ENCODE measurements at regions not wholly inside any gene's neighbourhood (a gene's known extent, or its start where the extent isn't known, plus 50 kb on each side); places are given as distances from the start of the nearest gene placed in this dataset.
"Not testable (repeated sequence)": the region's sequence is repeated elsewhere in the genome, so short reads cannot be mapped to it uniquely, and the experiment has no call there.

DNA sequence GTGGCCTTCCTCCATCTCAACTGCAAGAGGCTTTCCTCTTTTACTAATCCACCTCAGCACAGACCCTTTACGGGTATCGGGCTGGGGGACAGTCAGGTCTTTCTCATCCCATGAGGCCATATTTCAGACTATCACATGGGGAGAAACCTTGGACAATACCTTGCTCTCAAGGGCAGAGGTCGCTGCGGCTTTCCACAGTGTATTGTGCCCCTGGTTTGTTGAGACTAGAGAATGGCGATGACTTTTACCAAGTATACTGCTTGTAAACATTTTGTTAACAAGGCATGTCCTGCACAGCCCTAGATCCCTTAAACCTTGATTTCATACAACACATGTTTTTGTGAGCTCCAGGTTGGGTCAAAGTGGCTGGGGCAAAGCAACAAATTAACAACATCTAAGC lies 220.2 kb downstream of the ADRA2C start:
- TF ChIP-seq, protein P1, sequence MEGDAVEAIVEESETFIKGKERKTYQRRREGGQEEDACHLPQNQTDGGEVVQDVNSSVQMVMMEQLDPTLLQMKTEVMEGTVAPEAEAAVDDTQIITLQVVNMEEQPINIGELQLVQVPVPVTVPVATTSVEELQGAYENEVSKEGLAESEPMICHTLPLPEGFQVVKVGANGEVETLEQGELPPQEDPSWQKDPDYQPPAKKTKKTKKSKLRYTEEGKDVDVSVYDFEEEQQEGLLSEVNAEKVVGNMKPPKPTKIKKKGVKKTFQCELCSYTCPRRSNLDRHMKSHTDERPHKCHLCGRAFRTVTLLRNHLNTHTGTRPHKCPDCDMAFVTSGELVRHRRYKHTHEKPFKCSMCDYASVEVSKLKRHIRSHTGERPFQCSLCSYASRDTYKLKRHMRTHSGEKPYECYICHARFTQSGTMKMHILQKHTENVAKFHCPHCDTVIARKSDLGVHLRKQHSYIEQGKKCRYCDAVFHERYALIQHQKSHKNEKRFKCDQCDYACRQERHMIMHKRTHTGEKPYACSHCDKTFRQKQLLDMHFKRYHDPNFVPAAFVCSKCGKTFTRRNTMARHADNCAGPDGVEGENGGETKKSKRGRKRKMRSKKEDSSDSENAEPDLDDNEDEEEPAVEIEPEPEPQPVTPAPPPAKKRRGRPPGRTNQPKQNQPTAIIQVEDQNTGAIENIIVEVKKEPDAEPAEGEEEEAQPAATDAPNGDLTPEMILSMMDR (conservative IDR thresholded peaks at IDR 0.05) = 0 out of 2 replicates have a peak, but pooled peaks have one; percentile 3
- H3K27ac ChIP-seq = not testable (repeated sequence)

DNA sequence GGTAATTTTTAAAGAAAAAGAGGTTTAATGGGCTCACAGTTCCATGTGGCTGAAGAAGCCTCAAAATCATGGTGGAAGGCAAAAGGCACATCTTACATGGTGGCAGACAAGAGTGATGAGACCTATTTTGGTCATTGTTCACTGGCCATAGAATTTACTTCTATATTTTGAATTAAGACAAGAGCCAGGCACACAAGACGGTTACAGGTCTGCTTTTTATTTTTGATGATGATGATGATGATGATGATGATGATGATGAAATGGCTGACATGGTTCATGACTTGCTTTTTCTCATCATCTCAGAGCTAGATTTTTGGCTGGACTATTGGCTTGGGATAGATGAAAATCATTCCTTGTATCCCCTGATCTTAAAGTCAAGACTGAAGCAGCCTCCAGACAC lies 229.3 kb downstream of the OTOP1 start:
- not testable (repeated sequence) for H3K27ac ChIP-seq

DNA sequence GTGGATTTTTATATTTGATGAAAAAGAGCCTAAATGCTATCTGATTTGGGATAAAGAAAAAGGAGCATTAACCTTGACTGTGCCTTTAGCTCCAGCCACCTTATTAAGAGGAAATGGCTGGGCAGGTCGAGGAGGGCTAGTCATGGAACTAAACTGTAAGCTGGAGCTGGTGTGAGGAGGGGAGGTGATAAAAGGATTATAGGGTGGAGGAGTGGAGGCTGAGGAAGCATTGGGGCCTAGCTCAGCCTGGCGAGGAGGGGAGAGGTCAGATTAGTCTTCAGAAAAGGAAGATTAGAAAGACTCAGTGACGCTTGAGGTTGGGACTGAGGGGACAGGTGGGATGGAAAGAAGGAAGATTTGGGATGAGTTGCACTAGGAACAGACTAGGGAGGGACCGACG lies 222.7 kb downstream of the OTOP1 start:
- H3K27ac ChIP-seq = not testable (repeated sequence)

DNA sequence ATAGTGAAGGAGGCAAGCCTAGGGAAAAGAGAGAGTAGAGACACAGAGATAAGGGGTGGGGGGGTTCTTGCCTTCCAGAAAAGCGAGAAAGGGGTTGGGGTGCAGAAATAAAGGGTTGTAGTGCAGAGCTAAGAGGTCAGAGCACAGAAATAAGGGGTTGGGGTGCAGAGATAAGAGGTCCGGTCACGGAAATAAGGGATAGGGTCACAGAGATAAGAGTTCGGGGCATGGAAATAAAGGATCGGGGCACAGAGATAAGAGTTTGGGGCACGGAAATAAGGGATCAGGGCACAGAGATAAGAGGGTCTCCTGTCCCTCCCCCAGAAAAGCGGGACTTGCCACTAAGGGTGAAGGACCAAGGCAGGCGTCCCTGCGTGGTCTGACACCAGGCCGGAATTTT lies 222.0 kb downstream of the OTOP1 start:
- H3K27ac ChIP-seq = not testable (repeated sequence)

DNA sequence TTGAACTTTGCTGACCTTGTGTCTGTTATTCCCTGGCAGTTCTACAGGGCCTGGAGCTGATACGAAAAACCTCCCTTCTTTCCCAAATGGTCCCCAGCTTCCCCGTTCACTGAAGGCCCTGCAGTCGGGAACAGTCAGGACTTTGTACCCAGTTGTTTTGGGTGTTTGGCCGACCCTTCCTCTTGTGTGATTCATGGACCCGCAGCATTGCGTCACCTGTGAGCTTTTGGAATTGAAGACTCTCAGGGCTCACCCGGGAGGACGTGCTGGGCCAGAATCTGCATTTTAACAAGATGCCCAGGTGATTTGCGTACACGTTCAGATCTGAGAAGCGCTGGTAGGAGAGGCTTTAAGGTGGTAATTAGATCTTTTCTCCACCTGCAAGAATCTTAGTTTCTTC lies 220.4 kb downstream of the OTOP1 start:
- not testable (repeated sequence) for H3K27ac ChIP-seq

DNA sequence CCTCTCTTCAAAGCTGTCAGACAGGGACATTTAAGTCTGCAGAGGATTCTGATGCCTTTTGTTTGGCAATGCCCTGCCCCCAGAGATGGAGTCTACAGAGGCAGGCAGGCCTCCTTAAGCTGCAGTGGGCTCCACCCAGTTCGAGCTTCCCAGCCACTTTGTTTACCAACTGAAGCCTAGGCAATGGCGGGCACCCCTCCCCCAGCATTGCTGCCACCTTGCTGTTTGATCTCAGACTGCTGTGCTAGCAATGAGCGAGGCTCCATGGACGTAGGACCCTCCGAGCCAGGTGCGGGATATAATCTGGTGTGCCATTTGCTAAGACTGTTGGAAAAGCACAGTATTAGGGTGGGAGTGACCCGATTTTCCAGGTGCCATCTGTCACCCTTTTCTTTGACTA lies 207.7 kb downstream of the OTOP1 start:
- H3K27ac ChIP-seq = not testable (repeated sequence)

DNA sequence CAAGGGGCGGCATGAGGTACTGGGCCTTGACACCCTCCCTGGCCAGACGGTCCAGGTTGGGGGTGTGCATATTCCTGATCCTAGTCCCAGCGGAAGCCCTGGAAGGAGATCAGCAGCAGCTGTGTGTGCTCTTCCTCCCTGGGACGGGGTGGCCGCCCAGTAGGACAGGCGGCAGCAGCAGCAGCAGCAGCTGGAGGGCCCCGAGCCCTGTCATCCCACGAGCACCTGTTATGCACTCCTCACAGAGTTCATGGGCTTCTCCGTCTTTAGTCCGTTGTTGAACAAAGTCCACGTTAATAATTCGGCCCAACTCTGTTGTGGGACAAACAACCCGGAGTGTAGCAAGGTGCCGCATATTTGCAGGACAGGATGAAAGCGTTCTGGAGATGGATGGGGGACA lies 205.6 kb downstream of the OTOP1 start:
- H3K27ac ChIP-seq = not testable (repeated sequence)

DNA sequence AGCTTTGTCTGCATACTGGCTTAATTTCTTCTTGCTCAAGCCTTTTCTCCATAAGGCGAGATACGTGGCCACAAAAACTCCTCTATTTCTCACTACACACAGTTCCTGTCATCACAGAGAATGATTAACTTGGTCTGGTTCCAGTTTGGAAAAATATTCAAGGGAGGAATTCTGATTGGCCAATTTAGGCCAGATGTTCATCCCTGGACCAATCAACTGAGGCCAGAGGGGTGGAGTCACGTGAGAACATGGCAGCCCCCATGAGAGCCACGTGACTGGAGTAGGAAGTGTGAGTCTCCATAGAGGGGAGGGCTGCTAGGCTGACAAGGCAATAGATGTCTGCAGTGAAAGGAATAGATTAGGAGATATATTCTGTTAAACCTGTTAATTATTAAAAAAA lies 200.0 kb downstream of the OTOP1 start:
- not testable (repeated sequence) for H3K27ac ChIP-seq

DNA sequence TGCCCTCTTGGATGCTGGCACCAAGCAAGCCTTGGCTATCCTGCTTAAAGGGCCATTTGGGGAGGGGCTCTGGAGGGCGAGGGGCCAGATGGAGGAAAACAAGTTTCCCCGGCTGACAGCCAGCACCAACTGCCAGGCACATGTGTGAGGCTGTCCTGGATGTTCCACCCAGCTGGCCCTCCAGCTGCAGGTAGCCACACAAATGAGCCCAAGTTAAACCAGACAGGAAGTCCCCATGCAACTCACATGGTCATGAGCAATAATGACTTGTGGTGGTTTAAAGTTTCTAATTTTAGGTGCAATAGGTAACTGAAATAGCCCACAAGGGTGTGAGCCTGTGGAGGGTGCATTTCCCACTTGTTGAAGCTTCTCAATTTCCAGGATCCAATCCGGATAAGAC lies 198.0 kb downstream of the OTOP1 start:
- H3K27ac ChIP-seq = not testable (repeated sequence)

DNA sequence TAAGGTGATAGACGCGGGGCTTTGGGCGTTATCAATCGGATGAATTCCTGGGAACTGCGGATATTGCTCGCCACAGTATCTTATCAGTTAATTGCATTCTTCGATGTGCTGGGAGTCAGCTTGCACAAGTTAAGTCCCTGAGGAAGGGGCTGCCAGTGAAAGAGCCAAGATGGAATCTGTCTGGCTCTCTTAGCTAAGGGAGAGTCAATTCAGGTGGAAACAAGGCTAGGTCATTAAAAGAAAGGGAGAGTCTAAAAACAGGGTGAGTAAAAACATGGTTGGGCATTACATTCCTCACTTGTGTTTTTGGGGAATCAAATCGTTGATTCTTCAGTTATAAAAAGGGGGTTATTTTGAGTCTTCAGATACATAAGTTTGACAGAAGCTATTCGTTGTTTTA lies 196.2 kb downstream of the OTOP1 start:
- not testable (repeated sequence) for H3K27ac ChIP-seq

DNA sequence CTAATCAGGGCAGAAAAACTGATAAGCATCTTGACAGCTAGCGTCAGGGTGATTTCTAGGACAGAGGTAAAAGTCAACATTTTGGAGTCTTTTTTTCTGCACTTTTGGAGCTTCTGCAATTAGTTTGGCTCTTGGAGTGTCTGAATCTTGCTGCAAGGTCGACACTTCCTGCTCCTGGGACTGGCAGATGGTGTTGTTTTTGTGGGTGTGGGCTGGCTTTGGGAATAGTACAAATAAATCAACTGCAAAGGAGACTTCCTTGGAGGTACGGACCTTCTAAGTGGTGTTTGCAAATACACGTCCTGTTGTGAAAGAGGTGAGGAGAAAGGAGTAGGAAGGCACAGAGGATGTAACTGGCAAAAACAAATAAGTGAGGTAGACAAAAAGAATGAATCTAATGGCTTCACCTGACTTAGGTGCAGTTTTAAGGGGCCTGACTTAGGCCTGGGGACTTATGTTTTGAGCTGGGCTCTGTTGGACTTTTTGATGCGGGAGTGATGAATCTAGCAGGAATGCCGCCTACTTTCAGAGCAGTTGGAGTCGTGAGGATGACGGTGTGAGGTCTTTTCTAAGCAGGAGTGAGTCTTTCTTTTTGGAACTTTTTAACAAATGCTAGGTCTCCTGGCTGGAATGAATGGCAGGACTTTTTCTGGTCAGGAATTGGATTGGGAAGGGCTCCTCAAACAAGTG lies 195.1 kb downstream of the OTOP1 start:
- H3K27ac ChIP-seq = not testable (repeated sequence)

DNA sequence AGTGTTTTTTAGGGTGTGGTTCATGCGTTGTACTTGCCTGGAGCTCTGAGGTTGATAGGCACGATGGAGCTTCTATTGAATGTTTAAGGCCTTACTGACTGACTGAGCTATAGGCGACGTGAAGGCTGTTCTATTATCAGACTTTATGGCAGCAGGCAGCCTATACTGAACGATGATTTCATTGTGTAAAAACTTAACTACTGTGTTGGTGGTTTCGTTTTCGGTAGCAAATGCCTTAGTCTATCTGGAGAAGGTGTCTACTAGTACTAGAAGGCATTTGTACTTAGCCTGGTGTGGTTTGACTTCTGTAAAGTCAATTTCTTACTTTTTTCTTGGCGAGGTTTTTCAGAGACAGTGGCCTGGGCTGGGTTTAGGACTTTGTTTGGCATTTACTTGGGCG lies 194.4 kb downstream of the OTOP1 start:
- H3K27ac ChIP-seq = not testable (repeated sequence)

DNA sequence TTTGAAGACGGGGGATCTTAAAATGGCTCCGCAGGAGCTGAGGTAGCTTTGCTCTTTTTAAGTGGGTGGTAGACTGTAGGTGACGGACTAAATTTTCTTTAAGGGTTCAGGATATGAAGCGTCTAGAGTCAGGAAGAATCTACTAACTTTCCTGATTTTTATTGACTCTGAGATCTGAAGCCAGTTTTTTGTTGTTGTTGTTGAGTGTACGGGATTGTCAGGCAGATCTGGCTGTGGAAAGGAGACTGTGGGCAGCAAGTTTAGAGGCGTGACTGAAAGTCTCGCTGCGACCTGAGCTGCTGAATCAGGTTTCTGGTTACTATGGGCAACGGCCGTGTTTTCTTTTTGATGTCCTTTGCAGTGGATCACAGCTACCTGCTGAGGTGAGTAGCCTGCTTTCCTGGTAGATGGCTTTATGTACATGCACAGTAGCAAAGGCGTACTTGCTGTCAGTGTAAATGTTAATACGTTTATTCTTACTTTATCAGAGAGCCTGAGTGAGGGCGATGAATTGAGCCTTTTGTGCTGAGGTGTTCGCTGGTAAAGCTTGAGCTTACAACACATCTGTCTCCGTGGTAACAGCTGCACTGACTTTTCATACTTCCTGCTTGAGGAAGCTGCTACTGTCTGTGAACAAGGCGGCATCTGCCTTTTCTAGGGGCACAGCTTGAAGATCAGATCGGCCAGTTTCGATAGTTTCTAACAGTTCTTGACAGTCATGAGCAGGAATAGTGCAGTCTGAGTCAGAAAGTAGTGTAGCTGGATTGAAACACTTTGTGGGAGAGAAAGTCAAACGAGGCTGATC lies 193.7 kb downstream of the OTOP1 start:
- not testable (repeated sequence) for H3K27ac ChIP-seq

DNA sequence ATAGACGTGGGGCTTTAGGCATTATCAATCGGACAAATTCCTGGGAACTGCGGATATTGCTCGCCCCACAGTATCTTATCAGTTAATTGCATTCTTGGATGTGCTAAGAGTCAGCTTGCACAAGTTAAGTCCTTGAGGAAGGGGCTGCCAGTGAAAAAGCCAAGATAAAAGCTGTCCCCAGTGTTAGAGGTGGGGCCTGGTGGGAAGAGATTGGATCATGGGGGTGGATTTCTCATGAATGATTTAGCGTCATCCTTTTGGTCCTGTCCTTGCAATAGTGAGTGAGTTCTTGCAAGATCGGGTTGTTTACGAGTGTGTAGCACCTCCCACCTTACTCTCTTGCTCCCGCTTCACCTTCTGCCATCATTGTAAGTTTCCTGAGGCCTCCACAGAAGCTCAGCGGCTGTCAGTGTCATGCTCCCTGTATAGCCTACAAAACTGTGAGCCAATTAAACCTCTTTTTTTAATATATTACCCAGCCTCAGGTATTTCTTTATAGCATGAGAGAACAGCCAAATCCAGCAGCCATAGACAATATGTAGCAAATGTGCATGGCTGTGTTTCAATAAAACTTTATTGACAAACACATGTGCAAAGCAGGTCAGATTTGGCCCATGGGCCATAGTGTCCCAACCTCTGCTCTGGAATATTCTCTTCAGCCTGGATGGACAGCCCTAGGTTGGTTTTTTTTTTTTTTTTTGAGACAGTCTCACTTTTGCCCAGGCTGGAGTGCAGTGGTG lies 189.2 kb downstream of the OTOP1 start:
- H3K27ac ChIP-seq = not testable (repeated sequence)

DNA sequence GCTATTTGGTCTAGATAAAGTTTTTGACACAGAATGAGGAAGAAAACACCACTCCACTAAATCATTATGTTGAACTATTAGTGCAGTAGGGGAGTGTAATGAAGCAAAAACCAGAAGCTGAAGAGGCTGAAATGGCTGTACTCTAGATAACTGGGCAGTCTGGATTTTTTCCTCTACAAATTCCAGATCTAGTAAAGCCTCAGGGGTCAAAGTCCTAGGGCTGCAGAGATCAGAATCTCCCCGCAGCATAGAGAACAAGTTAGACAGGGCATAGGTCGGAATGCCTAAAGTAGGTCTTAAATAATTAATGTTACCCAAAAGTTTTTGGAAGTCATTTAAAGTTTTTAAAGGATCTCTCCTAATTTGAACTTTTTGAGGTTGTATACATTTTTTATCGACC lies 180.9 kb downstream of the OTOP1 start:
- H3K27ac ChIP-seq = not testable (repeated sequence)

DNA sequence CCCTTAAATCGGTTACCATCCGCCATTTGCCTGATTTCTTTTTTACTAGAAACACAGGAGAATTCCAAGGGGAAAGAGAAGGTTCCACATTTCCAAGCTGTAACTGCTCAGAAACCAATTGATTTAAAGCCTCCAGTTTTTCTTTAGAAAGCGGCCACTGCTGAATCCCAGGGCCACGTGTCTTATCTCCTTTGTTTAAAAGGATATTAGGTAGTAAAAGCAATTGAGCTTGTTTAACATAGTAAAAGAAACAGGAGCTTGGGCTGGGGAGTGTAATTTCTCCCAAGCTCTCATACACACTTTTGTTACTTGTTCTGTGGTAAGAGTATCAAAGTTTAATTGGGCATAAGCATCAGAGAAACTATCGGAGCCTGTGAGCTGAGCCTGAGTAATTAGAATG lies 180.0 kb downstream of the OTOP1 start:
- H3K27ac ChIP-seq = not testable (repeated sequence)

DNA sequence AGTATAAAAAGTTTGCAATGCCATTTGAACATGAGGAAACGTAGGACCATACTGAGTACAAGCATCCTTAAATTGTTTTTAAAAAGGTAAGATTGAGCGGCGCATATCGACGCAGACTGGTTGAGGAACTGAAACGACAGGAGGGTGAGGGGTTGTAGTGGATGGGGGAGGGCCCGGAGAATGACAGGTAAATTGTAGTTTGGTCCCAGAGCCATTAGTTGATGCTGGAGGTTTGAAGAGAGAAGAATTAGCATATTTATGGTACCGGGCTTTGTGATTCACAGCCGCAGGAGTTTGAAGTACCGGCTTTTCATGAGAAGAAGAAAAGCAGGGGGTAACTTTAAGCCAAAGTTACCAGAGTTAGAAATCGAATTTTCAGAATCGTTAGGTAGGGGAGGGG lies 179.5 kb downstream of the OTOP1 start:
- H3K27ac ChIP-seq = not testable (repeated sequence)

DNA sequence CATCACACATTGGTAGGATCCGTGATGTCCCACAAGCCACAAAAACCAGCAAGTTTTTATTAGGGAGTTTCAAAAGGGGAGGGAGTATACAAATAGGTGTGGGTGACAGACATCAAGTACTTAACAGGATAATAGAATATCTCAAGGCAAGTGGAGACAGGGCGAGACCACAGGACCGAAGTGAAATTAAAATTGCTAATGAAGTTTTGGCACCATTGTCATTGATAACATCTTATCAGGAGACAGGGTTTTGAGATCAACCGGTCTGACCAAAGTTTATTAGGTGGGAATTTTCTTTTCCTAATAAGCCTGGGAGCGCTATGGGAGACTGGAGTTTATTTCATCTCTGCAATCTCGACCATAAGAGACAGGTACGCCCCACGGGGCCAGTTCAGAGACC lies 178.5 kb downstream of the OTOP1 start:
- not testable (repeated sequence) for H3K27ac ChIP-seq

DNA sequence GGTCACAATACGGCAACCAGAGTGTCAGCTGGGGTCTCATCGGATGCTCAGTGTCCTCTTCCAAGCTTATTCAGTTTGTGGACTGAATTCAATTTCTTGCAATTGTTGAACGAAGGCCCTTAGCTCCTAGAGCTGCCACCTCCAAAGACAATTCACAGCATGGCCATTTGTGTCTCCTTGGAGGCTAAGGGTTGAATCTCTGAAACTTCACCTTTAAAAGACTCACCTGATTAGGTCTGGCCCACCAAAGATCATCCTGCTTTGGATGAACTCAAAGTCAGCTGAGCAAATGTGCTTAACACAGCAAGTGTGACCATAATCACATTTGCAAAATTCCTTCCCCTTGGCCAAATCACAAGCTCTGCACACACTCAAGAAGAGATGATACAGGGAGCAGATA lies 175.9 kb downstream of the OTOP1 start:
- not testable (repeated sequence) for H3K27ac ChIP-seq

DNA sequence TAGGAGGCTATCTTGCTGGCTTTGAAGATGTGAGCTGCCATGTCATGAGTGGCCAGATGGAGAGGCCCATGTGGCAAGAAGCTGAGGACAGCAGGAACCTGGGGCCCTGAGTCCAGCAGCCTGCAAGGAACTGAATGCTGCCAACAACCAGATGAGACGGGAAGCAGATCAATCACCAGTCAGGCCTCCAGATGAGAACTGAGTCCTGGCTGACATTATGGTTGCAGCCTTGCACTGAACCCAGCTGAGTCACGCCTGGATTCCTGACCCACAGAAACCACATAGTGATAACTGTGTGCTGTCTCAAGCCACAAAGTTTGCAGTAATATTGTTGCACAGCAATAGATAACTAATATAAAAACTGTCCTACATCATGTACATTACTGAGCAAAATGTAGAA lies 173.8 kb downstream of the OTOP1 start:
- H3K27ac ChIP-seq = not testable (repeated sequence)

DNA sequence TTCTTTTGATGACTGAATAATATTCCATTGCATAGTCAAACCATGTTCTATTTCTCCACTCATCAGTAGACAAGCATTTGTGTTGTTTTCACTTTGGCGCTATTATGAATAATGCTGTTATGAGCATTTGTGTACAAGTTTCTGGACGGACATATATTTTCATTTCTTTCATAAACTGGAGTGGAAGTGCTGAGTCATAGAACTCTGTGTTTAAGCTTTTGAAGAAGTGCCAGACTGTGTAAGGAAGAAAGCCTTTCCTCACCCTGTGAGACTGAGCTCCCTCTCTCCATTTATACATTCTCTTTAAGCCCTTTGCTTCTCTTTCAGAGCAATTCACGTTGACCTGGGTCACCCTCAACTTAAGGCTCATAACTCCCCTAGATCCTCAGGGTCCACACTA lies 169.5 kb downstream of the OTOP1 start:
- not testable (repeated sequence) for H3K27ac ChIP-seq
